ENCODE measurements at regions not wholly inside any gene's neighbourhood (a gene's known extent, or its start where the extent isn't known, plus 50 kb on each side); places are given as distances from the start of the nearest gene placed in this dataset.

DNA sequence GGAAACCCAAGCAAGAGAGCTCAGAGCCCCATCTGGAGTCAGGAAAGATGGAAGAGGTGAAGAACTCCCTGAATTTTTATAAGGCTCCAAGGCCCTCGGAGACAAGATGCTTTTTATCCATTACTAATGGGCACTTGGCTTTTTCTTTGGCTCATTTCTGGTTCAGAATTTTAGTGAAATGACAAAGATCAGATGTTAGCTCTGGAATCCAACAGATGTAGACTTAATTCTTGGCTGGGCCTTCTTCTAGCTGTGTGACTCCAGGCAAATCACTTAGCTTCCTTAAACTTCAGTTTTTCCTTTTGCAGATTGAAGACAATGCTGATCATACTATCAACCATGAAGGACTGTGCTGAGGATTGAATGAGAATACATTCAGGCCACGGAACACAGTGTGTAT is 85.2 kb downstream of the HRH4 start:
- no peak for DNase-seq (ENCODE audit: low read depth)
- TF ChIP-seq, protein P1, sequence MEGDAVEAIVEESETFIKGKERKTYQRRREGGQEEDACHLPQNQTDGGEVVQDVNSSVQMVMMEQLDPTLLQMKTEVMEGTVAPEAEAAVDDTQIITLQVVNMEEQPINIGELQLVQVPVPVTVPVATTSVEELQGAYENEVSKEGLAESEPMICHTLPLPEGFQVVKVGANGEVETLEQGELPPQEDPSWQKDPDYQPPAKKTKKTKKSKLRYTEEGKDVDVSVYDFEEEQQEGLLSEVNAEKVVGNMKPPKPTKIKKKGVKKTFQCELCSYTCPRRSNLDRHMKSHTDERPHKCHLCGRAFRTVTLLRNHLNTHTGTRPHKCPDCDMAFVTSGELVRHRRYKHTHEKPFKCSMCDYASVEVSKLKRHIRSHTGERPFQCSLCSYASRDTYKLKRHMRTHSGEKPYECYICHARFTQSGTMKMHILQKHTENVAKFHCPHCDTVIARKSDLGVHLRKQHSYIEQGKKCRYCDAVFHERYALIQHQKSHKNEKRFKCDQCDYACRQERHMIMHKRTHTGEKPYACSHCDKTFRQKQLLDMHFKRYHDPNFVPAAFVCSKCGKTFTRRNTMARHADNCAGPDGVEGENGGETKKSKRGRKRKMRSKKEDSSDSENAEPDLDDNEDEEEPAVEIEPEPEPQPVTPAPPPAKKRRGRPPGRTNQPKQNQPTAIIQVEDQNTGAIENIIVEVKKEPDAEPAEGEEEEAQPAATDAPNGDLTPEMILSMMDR (IDR thresholded peaks at IDR 0.05; ENCODE audit: insufficient read depth, low read depth, low read length), result no peak
- H3K4me3 ChIP-seq (ENCODE audit: low read depth, low read length), result no peak overlapping the region

DNA sequence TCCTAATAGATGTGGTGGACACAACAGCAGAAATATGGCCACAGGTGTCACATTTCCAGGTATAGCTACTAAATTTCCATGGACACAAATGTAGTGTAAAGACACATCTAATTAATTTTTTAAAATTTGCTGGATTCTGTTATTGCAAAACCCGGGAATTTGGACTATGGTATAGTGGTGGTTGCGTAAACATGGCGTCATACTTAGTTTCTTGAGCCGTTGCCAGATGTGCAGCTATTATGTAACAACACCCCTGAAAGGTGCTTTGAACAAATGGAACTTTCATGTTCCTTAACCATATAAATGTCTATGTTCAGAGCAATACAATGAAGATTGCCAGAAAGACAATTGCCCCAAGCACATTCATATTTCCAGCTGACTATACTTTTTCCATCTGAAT is 85.9 kb downstream of the HRH4 start:
- DNase-seq (ENCODE audit: low read depth), result peak; percentile 11
- TF ChIP-seq, protein P1 (IDR thresholded peaks at IDR 0.05; ENCODE audit: insufficient read depth, low read depth, low read length), result no peak
- no peak overlapping the region for H3K4me3 ChIP-seq (ENCODE audit: low read depth, low read length)

DNA sequence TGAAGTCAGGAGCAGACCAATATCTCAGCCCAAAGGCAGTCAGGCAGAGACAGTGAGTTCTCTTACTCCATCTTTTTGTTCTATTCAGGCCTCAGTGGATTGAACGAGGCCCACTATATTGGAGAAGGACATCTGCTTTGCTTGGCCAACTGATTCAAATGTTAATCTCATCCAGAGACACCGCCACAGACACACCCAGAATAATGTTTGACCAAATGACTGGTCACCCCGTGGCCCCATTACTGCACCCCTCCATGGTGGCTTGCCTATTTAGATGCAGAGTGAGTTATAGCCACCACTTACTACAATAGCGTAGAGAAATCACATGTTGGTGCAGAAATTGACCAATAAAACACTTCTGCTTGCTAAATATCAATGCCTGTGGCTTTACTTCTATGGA is 88.1 kb downstream of the HRH4 start:
- no peak for DNase-seq (ENCODE audit: low read depth)
- H3K4me3 ChIP-seq (ENCODE audit: low read depth, low read length), result no peak overlapping the region
- TF ChIP-seq, protein P1 (IDR thresholded peaks at IDR 0.05; ENCODE audit: insufficient read depth, low read depth, low read length), result no peak

GRCh38 chr18:24552218-24552617 is 91.8 kb downstream of the HRH4 start:
- no peak for DNase-seq (ENCODE audit: low read depth)
- TF ChIP-seq, protein P1 (IDR thresholded peaks at IDR 0.05; ENCODE audit: insufficient read depth, low read depth, low read length), result no peak
- H3K4me3 ChIP-seq (ENCODE audit: low read depth, low read length), result no peak overlapping the region

GRCh38 chr18:24553571-24554285 is 93.3 kb downstream of the HRH4 start:
- H3K4me3 ChIP-seq (ENCODE audit: low read depth, low read length), result no peak overlapping the region
- no peak for DNase-seq (ENCODE audit: low read depth)
- TF ChIP-seq, protein P1 (IDR thresholded peaks at IDR 0.05; ENCODE audit: insufficient read depth, low read depth, low read length), result no peak

- TF ChIP-seq, protein P1 (IDR thresholded peaks at IDR 0.05; ENCODE audit: insufficient read depth, low read depth, low read length), result no peak
- no peak for DNase-seq (ENCODE audit: low read depth)
- no peak overlapping the region for H3K4me3 ChIP-seq (ENCODE audit: low read depth, low read length)
Observed at GRCh38 chr18:24558403-24558802, 98.0 kb downstream of the HRH4 start.

GRCh38 chr18:24559526-24559925 is 99.1 kb downstream of the HRH4 start:
- no peak for DNase-seq (ENCODE audit: low read depth)
- TF ChIP-seq, protein P1 (IDR thresholded peaks at IDR 0.05; ENCODE audit: insufficient read depth, low read depth, low read length), result no peak
- no peak overlapping the region for H3K4me3 ChIP-seq (ENCODE audit: low read depth, low read length)

All from fibroblast of villous mesenchyme (primary cell).